Breast epithelium (tissue), 4 donors: ENCODE measurements at regions not wholly inside any gene's neighbourhood (a gene's known extent, or its start where the extent isn't known, plus 50 kb on each side); places are given as distances from the start of the nearest gene placed in this dataset.

Experiments used
- DNase-seq, 2 donors: peaks; one replicate each; pipeline ENCODE4 v3.0.0-alpha.2; 2019; ENCODE audit warnings: low spot score in 2 of 2
- H3K27ac ChIP-seq, 2 donors: fragments of 200-600 bp; sonication (generic) in 1 of 2; one replicate each; pipeline ENCODE4 v1.5.1; 2016 to 2019; ENCODE audit warnings: mild to moderate bottlenecking in 1 of 2
- H3K27me3 ChIP-seq, 2 donors: fragments of 200-600 bp; sonication (generic) in 1 of 2; one replicate each; pipeline versions ENCODE4 v1.5.1 to v1.6.0; 2017 to 2019; ENCODE audit warnings: control low read depth in 1 of 2, mild to moderate bottlenecking in 1 of 2
- H3K36me3 ChIP-seq: fragments of 200-600 bp; one replicate; pipeline ENCODE4 v1.5.1; 2019
- H3K4me1 ChIP-seq, 2 donors: fragments of 200-600 bp; sonication (generic); one replicate each; pipeline ENCODE4 v1.5.1; 2016 to 2019; ENCODE audit warnings: control low read depth in 1 of 2
- H3K4me3 ChIP-seq, 3 donors: fragments of 200-600 bp; sonication (generic); 1 replicate in 2 of 3; 2 replicates in 1 of 3; pipeline ENCODE4 v1.5.1; 2016 to 2019; ENCODE audit warnings: mild to moderate bottlenecking in 3 of 3, moderate library complexity in 2 of 3
- H3K9me3 ChIP-seq, 2 donors: fragments of 200-600 bp; sonication (generic) in 1 of 2; one replicate each; pipeline ENCODE4 v1.5.1; 2016 to 2019; ENCODE audit warnings: control low read depth in 1 of 2
- POLR2A ChIP-seq: fragments of 450-650 bp; IDR thresholded peaks from one replicate; pipeline ENCODE4 v1.6.1; 2016; ENCODE audit warnings: antibody characterized with exemption, mild to moderate bottlenecking, moderate library complexity
- POLR2AphosphoS5 ChIP-seq, 3 donors: sonication (generic); formaldehyde crosslinking; IDR thresholded peaks; one replicate each; pipeline ENCODE4 v1.6.1; 2017; ENCODE audit warnings: antibody characterized with exemption in 3 of 3
- intact Hi-C: fragments of 100-400 bp; cut with DNase I; formaldehyde crosslinking; loops from one replicate; pipeline ENCODE4 v1.15.1; 2023; ENCODE audit warnings: low total_unique reads
- TF ChIP-seq, protein P1 (sequence below), 3 donors: fragments of 450-650 bp; IDR thresholded peaks; one replicate each; pipeline ENCODE4 v1.5.1; 2016 to 2017; ENCODE audit warnings: antibody characterized with exemption in 3 of 3, mild to moderate bottlenecking in 3 of 3, moderate library complexity in 3 of 3

DNA sequence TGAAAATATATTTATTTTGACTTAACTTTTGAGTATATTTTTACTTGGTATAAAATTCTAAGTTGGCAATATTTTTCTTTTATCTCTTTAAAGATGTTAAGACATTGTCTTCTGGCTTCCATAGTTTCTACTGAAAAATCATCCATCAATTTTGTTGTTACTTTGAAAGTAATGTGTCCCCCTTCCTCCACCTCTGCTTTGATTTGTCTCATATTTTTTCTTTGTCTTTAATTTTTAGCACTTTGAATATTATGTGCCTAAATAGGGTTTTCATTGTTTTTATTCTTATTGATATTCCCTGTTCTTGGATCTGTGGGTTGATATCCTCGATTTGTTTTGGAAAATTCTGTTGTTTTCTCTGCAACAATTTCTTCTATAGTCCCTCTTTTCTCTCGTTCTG is 157.4 kb downstream of the CD47 start:
- H3K4me1 ChIP-seq, result no peaks in the 10 kb centered on the region
- no peak overlapping the region for H3K4me3 ChIP-seq
- no peak overlapping the region for H3K27ac ChIP-seq
- intact Hi-C loops, result no loop called here
- TF ChIP-seq POLR2AphosphoS5 (IDR thresholded peaks at IDR 0.05) (no peak), POLR2A (no peak)
- TF ChIP-seq, protein P1, sequence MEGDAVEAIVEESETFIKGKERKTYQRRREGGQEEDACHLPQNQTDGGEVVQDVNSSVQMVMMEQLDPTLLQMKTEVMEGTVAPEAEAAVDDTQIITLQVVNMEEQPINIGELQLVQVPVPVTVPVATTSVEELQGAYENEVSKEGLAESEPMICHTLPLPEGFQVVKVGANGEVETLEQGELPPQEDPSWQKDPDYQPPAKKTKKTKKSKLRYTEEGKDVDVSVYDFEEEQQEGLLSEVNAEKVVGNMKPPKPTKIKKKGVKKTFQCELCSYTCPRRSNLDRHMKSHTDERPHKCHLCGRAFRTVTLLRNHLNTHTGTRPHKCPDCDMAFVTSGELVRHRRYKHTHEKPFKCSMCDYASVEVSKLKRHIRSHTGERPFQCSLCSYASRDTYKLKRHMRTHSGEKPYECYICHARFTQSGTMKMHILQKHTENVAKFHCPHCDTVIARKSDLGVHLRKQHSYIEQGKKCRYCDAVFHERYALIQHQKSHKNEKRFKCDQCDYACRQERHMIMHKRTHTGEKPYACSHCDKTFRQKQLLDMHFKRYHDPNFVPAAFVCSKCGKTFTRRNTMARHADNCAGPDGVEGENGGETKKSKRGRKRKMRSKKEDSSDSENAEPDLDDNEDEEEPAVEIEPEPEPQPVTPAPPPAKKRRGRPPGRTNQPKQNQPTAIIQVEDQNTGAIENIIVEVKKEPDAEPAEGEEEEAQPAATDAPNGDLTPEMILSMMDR (IDR thresholded peaks at IDR 0.05), result no peak
- no peak for DNase-seq
- H3K27me3 ChIP-seq, result no peaks in the 10 kb centered on the region
- H3K36me3 ChIP-seq, result no peaks in the 10 kb centered on the region
- no peaks in the 10 kb centered on the region for H3K9me3 ChIP-seq

DNA sequence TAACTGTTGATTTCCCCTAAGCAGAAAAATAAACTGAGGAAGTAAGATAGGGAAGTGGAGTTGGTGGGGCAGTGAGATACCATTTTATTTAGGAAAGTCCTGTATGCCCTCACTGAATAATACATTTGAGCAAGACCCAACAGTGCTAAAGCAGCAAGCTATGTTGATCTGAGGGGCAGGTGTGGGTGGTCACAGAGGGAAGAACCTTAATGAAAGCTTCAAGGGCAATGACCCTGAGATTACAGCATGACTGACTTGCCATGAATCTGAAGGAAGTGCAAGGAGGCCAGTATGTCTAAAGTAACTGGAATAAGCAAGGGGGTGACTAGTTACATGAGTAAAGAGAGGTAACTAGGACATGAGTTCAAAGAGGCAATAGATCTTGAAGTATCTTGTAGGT is 159.5 kb downstream of the CD47 start:
- H3K9me3 ChIP-seq, result no peaks in the 10 kb centered on the region
- TF ChIP-seq, protein P1 (IDR thresholded peaks at IDR 0.05), result no peak
- no peak for TF ChIP-seq POLR2AphosphoS5 (IDR thresholded peaks at IDR 0.05)
- no peak for TF ChIP-seq POLR2A
- no peak for DNase-seq
- H3K4me1 ChIP-seq, result no peaks in the 10 kb centered on the region
- H3K27ac ChIP-seq, result no peak overlapping the region
- no peaks in the 10 kb centered on the region for H3K27me3 ChIP-seq
- H3K4me3 ChIP-seq, result no peak overlapping the region
- intact Hi-C loops, result no loop called here
- no peaks in the 10 kb centered on the region for H3K36me3 ChIP-seq

DNA sequence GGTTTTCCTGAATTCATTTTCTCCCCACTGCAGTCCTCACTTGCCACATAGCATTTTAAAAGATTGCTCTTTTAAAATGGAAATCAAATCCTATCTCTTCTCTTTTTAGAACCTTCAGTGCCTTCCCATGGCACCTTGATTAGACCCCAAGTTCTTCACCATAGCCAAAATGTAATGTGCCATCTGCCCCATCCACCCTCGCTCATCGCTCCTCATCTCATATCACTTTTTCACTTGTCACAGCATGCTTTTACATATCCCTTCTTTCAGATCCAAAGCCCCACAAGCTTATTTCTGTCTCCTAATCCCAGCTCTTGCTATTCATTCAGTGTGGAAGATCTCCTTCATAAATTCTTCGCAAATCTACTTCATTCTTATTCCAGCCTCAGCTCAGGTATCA is 161.7 kb downstream of the CD47 start:
- Histone ChIP-seq H3K27me3 (no peaks in the 10 kb centered on the region), H3K9me3 (no peaks in the 10 kb centered on the region), H3K4me3 (no peak overlapping the region), H3K36me3 (no peaks in the 10 kb centered on the region), H3K4me1 (no peaks in the 10 kb centered on the region), H3K27ac (no peak overlapping the region)
- no peak for DNase-seq
- intact Hi-C loops, result no loop called here
- TF ChIP-seq POLR2AphosphoS5 (IDR thresholded peaks at IDR 0.05) (no peak), POLR2A (no peak)
- TF ChIP-seq, protein P1 (IDR thresholded peaks at IDR 0.05), result no peak

DNA sequence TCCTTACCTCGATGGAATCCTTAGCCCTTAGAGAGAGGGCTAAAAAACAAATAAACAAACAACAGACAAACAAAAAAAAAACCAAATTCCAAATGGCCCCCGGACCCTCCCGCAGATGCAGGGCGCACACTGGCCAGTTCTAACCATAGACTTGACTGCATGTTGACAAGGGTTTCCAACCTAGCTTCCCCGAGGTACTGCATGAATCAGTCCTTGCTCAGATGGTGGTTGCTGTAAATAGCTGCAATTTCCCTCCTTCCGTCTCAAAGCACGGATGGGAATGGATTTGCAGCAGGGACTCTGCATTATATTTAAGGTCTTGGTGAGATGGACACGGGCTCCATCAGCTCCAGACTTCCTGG is 162.8 kb downstream of the CD47 start:
- no peaks in the 10 kb centered on the region for H3K9me3 ChIP-seq
- H3K4me3 ChIP-seq, result peak overlapping the region; percentile 48 to 73 (median 62)
- H3K4me1 ChIP-seq, result no peaks in the 10 kb centered on the region
- TF ChIP-seq, protein P1 (IDR thresholded peaks at IDR 0.05), result no peak
- TF ChIP-seq POLR2AphosphoS5 (IDR thresholded peaks at IDR 0.05) (no peak), POLR2A (no peak)
- no peak overlapping the region for H3K27ac ChIP-seq
- H3K36me3 ChIP-seq, result no peaks in the 10 kb centered on the region
- H3K27me3 ChIP-seq, result no peaks in the 10 kb centered on the region
- intact Hi-C loops, result no loop called here
- DNase-seq, result no peak

DNA sequence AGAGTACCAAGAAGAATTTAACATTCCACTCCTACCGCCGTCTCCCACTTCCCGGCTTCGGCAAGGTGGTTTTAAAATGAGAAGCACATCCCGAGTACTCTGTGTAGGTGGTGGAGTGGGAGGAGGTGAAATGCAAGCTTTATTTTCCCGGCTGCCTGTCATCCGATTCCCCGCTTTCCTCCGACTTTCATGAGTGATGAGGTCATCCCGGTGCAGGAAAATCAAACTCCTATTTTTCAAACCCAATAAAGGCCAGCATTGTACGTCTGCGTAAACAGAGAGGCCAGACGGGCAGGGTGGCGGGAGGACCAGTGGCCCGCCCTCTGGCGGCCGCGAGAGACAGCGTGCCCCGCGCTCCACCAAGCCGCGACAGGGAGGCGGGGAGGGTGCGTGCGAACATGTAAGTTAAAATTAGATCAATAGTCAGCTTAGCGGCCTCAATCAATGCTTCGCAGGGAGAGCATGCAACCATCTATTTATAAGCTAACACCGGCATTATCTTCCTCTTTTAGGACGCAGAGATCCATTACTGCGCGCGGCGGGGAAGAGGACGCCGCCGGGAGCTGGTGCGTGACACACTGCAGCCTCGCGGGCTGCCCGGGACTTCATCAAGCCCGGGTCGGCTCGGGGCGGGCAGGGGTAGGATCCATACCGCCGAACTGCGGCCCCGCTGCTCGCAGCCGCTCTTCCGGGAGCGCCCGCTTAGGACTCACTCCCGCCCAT is 163.3 kb downstream of the CD47 start:
- H3K27me3 ChIP-seq, result no peaks in the 10 kb centered on the region
- H3K9me3 ChIP-seq, result no peaks in the 10 kb centered on the region
- H3K4me3 ChIP-seq, result peak overlapping the region; percentile 48 to 73 (median 62)
- H3K27ac ChIP-seq, result no peak overlapping the region
- intact Hi-C loops, result no loop called here
- peak; percentile 35 to 68 for DNase-seq
- no peaks in the 10 kb centered on the region for H3K4me1 ChIP-seq
- TF ChIP-seq POLR2A, result no peak
- TF ChIP-seq, protein P1 (IDR thresholded peaks at IDR 0.05), result peak; percentile 76 to 84 (median 79)
- TF ChIP-seq POLR2AphosphoS5 (IDR thresholded peaks at IDR 0.05), result peak in 2 of 3 donors; percentile 19 to 56
- no peaks in the 10 kb centered on the region for H3K36me3 ChIP-seq
